AG10803 (cell line): ENCODE measurements at regions not wholly inside any gene's neighbourhood (a gene's known extent, or its start where the extent isn't known, plus 50 kb on each side); places are given as distances from the start of the nearest gene placed in this dataset.

Experiments used
- DNase-seq: peaks from one replicate; pipeline ENCODE4 v3.0.0; 2010; ENCODE audit warnings: low read depth
- H3K4me3 ChIP-seq: 2 replicates; pipeline ENCODE4 v1.5.1; 2011; ENCODE audit warnings: mild to moderate bottlenecking, low read length, control low read depth
- CTCF ChIP-seq: conservative IDR thresholded peaks from 2 replicates; pipeline ENCODE4 v1.5.1; 2011; ENCODE audit warnings: mild to moderate bottlenecking, low read length, control low read depth, inconsistent platforms

GRCh38 chr11:25612806-25613205, 719.1 kb upstream of the ANO3 start:
- no peak for TF ChIP-seq CTCF
- DNase-seq: no peak
- no peak overlapping the region for H3K4me3 ChIP-seq

DNA sequence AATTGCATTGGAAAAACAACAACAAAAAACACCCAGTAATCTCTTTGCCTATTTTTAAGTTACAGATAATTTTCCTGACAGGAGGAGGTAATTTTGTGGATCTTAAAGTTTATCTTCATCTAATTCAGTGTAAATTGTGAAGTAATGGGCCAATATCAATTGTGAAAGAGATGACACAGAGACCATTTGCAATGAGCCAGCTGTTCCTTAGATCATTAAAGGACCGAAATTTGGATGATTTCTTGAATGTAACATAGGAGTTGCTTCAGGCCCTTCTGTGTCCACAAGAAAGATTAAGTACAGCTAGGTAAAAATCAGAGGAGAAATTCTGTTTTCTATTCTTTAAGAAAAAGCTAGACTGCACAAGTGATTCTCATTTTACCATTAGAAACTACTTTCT, 718.5 kb upstream of the ANO3 start:
- TF ChIP-seq CTCF: no peak
- H3K4me3 ChIP-seq: no peak overlapping the region
- DNase-seq: no peak

DNA sequence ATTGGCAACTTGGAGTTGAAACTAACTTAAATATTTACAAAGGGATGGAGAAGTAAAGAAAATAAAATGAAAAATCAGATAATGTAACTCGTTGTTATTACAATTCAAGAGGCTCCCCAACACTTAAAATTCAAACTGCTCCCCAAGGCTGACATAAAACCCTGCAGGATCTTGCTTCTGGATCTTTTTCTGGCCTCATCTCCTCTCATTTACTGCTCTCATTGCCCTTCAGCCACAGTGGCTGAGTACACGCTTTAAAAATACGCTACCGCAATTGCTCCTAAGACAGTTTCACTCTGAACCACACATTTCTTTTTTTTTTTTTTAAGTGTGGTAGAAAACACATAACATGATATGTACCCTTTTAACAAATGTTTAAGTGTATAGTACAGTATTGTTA, 718.1 kb upstream of the ANO3 start:
- no peak for DNase-seq
- no peak for TF ChIP-seq CTCF
- H3K4me3 ChIP-seq: no peak overlapping the region

- no peak for DNase-seq
- no peak overlapping the region for H3K4me3 ChIP-seq
- TF ChIP-seq CTCF: no peak
Measured at GRCh38 chr11:25615069-25615468, 716.9 kb upstream of the ANO3 start.

DNA sequence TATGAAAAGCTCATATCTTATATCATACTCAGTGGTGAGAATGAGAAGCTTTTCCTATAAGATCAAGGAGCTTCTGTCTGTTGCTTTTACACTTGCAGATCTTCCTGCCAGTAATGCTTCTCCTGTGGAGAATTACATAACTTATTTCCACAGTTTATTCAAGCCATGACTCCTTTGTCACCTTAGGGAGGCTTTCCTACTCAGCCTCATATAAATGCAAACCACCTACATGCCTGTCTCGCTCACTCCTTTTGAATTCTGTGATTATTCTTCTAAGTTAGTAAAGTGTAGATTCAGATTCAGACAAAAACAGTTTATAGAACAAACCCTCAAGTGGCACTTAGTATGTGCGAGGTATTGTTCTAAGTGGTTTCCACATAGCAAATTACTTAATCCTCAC, 716.1 kb upstream of the ANO3 start:
- no peak for DNase-seq
- no peak for TF ChIP-seq CTCF
- no peak overlapping the region for H3K4me3 ChIP-seq

GRCh38 chr11:25625094-25625493, 706.8 kb upstream of the ANO3 start:
- no peak for TF ChIP-seq CTCF
- DNase-seq: no peak
- no peak overlapping the region for H3K4me3 ChIP-seq

- no peak for DNase-seq
- TF ChIP-seq CTCF: no peak
- H3K4me3 ChIP-seq: no peak overlapping the region
Measured at GRCh38 chr11:25628030-25628429, 703.9 kb upstream of the ANO3 start.
